Breast epithelium (tissue), 4 donors: ENCODE measurements at regions not wholly inside any gene's neighbourhood (a gene's known extent, or its start where the extent isn't known, plus 50 kb on each side); places are given as distances from the start of the nearest gene placed in this dataset.

Experiments used
- DNase-seq, 2 donors: peaks; one replicate each; pipeline ENCODE4 v3.0.0-alpha.2; 2019; ENCODE audit warnings: low spot score in 2 of 2
- H3K27ac ChIP-seq, 2 donors: fragments of 200-600 bp; sonication (generic) in 1 of 2; one replicate each; pipeline ENCODE4 v1.5.1; 2016 to 2019; ENCODE audit warnings: mild to moderate bottlenecking in 1 of 2
- H3K27me3 ChIP-seq, 2 donors: fragments of 200-600 bp; sonication (generic) in 1 of 2; one replicate each; pipeline versions ENCODE4 v1.5.1 to v1.6.0; 2017 to 2019; ENCODE audit warnings: control low read depth in 1 of 2, mild to moderate bottlenecking in 1 of 2
- H3K36me3 ChIP-seq: fragments of 200-600 bp; one replicate; pipeline ENCODE4 v1.5.1; 2019
- H3K4me1 ChIP-seq, 2 donors: fragments of 200-600 bp; sonication (generic); one replicate each; pipeline ENCODE4 v1.5.1; 2016 to 2019; ENCODE audit warnings: control low read depth in 1 of 2
- H3K4me3 ChIP-seq, 3 donors: fragments of 200-600 bp; sonication (generic); 1 replicate in 2 of 3; 2 replicates in 1 of 3; pipeline ENCODE4 v1.5.1; 2016 to 2019; ENCODE audit warnings: mild to moderate bottlenecking in 3 of 3, moderate library complexity in 2 of 3
- H3K9me3 ChIP-seq, 2 donors: fragments of 200-600 bp; sonication (generic) in 1 of 2; one replicate each; pipeline ENCODE4 v1.5.1; 2016 to 2019; ENCODE audit warnings: control low read depth in 1 of 2
- POLR2A ChIP-seq: fragments of 450-650 bp; IDR thresholded peaks from one replicate; pipeline ENCODE4 v1.6.1; 2016; ENCODE audit warnings: antibody characterized with exemption, mild to moderate bottlenecking, moderate library complexity
- POLR2AphosphoS5 ChIP-seq, 3 donors: sonication (generic); formaldehyde crosslinking; IDR thresholded peaks; one replicate each; pipeline ENCODE4 v1.6.1; 2017; ENCODE audit warnings: antibody characterized with exemption in 3 of 3
- intact Hi-C: fragments of 100-400 bp; cut with DNase I; formaldehyde crosslinking; loops from one replicate; pipeline ENCODE4 v1.15.1; 2023; ENCODE audit warnings: low total_unique reads
- TF ChIP-seq, protein P1 (sequence below), 3 donors: fragments of 450-650 bp; IDR thresholded peaks; one replicate each; pipeline ENCODE4 v1.5.1; 2016 to 2017; ENCODE audit warnings: antibody characterized with exemption in 3 of 3, mild to moderate bottlenecking in 3 of 3, moderate library complexity in 3 of 3

DNA sequence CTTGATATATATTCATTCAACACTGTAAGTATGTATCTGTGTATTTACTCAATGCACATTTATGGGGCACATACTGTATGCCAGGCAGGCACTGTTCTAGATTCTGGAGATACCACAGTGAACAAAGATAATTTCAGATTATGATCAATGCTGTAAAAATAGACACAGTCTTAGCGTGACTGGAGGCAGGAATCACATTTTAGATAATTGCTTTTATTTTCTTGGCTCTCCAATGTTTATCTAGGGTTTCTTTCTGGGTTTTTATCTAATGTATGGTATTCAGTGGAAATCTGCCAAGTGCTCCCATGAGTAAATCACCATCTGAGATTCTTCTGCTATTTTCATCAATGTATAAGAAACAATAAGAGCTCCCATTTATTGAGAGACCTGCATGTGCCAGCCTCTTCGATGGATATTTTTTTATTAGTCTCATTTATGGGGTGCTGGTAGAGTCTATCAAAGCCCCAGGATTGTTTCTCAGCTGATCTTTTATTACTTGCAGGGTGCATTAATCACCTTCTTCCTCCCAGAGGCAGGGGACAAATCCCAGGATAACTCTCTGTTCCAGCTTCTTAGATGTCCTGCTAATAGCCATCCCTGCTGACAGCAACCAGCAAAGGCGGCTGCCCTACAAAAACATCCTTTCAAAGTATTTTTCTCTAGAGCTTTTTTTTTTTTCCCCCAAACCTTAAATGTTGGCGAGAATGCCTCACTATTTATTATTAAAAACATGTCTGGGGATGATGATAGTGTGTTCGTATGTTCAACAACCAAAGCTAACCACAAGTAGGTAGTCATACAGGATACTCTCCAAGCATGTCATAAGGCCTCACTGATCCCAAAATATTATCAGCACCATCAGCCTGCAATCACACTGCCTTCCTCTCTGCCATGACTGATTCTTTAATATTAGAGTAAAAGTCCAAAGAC is 331.0 kb upstream of the RASGRP1 start:
- Histone ChIP-seq H3K9me3 (no peaks in the 10 kb centered on the region), H3K27ac (no peak overlapping the region), H3K36me3 (no peaks in the 10 kb centered on the region), H3K4me3 (no peak overlapping the region), H3K4me1 (no peaks in the 10 kb centered on the region), H3K27me3 (no peaks in the 10 kb centered on the region)
- intact Hi-C loops: no loop called here
- TF ChIP-seq, protein P1, sequence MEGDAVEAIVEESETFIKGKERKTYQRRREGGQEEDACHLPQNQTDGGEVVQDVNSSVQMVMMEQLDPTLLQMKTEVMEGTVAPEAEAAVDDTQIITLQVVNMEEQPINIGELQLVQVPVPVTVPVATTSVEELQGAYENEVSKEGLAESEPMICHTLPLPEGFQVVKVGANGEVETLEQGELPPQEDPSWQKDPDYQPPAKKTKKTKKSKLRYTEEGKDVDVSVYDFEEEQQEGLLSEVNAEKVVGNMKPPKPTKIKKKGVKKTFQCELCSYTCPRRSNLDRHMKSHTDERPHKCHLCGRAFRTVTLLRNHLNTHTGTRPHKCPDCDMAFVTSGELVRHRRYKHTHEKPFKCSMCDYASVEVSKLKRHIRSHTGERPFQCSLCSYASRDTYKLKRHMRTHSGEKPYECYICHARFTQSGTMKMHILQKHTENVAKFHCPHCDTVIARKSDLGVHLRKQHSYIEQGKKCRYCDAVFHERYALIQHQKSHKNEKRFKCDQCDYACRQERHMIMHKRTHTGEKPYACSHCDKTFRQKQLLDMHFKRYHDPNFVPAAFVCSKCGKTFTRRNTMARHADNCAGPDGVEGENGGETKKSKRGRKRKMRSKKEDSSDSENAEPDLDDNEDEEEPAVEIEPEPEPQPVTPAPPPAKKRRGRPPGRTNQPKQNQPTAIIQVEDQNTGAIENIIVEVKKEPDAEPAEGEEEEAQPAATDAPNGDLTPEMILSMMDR (IDR thresholded peaks at IDR 0.05): no peak
- no peak for TF ChIP-seq POLR2AphosphoS5 (IDR thresholded peaks at IDR 0.05)
- TF ChIP-seq POLR2A: no peak
- no peak for DNase-seq

- H3K36me3 ChIP-seq: no peaks in the 10 kb centered on the region
- intact Hi-C loops: no loop called here
- no peaks in the 10 kb centered on the region for H3K9me3 ChIP-seq
- no peak overlapping the region for H3K4me3 ChIP-seq
- H3K27me3 ChIP-seq: no peaks in the 10 kb centered on the region
- no peak for TF ChIP-seq POLR2A
- no peak for TF ChIP-seq POLR2AphosphoS5 (IDR thresholded peaks at IDR 0.05)
- TF ChIP-seq, protein P1 (IDR thresholded peaks at IDR 0.05): no peak
- H3K27ac ChIP-seq: no peak overlapping the region
- no peaks in the 10 kb centered on the region for H3K4me1 ChIP-seq
- no peak for DNase-seq
Measured at GRCh38 chr15:38896647-38897046, 332.0 kb upstream of the RASGRP1 start.

- H3K4me3 ChIP-seq: no peak overlapping the region
- no peak for DNase-seq
- H3K36me3 ChIP-seq: no peaks in the 10 kb centered on the region
- no peaks in the 10 kb centered on the region for H3K27me3 ChIP-seq
- H3K27ac ChIP-seq: no peak overlapping the region
- intact Hi-C loops: no loop called here
- no peaks in the 10 kb centered on the region for H3K4me1 ChIP-seq
- no peaks in the 10 kb centered on the region for H3K9me3 ChIP-seq
- TF ChIP-seq POLR2A: no peak
- TF ChIP-seq, protein P1 (IDR thresholded peaks at IDR 0.05): no peak
- no peak for TF ChIP-seq POLR2AphosphoS5 (IDR thresholded peaks at IDR 0.05)
Measured at GRCh38 chr15:38897551-38897950, 332.9 kb upstream of the RASGRP1 start.

GRCh38 chr15:38898236-38898635 is 333.6 kb upstream of the RASGRP1 start:
- intact Hi-C loops: no loop called here
- H3K27ac ChIP-seq: no peak overlapping the region
- no peak for TF ChIP-seq POLR2A
- TF ChIP-seq, protein P1 (IDR thresholded peaks at IDR 0.05): no peak
- no peak for TF ChIP-seq POLR2AphosphoS5 (IDR thresholded peaks at IDR 0.05)
- H3K4me3 ChIP-seq: no peak overlapping the region
- no peaks in the 10 kb centered on the region for H3K4me1 ChIP-seq
- no peaks in the 10 kb centered on the region for H3K9me3 ChIP-seq
- no peak for DNase-seq
- no peaks in the 10 kb centered on the region for H3K27me3 ChIP-seq
- H3K36me3 ChIP-seq: no peaks in the 10 kb centered on the region

DNA sequence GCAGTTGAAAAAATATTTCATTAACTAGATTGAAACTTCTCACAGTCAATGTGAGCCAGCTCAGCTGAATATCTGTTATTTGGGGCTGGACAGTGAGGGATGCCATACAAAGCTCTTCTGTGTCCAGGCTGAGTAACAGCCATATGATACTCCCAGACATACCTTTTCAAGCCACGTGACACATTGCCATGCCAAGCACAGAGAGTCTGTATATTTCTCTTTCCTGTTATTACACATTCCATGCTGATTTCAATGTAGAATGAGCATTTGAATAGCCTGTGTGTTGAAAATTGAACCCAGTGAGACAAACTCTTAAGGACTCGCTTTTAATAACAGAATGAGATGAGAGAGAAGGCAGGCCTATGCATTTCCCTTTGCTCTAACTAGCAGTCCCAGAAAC is 334.7 kb upstream of the RASGRP1 start:
- H3K4me1 ChIP-seq: no peaks in the 10 kb centered on the region
- H3K27me3 ChIP-seq: no peaks in the 10 kb centered on the region
- no peaks in the 10 kb centered on the region for H3K9me3 ChIP-seq
- intact Hi-C loops: no loop called here
- H3K27ac ChIP-seq: no peak overlapping the region
- no peak overlapping the region for H3K4me3 ChIP-seq
- TF ChIP-seq, protein P1 (IDR thresholded peaks at IDR 0.05): no peak
- TF ChIP-seq POLR2A: no peak
- TF ChIP-seq POLR2AphosphoS5 (IDR thresholded peaks at IDR 0.05): no peak
- H3K36me3 ChIP-seq: no peaks in the 10 kb centered on the region
- DNase-seq: no peak
